ENCODE measurements at regions not wholly inside any gene's neighbourhood (a gene's known extent, or its start where the extent isn't known, plus 50 kb on each side); places are given as distances from the start of the nearest gene placed in this dataset.

DNA sequence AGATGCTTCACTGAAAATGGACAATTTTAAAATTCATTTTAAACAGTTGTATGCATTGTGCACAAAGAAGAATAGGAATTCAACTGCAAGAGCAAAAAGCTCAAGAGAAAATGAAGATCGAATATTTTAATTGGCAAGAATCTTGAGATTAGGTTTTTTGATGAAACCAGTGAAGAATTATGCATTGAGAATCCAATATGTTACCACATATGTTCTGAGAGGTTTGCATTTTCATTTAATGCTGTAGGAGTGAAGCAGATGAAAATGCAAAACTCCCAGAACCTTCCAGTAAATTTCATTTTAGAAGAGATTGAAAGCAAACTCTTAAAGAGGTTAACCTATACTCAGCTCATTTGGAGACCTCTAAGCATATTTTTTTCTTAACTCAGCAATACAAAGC, 298.0 kb downstream of the OLFM3 start:
- DNase-seq (ENCODE audit: low read depth in 2 of 2): no peak

DNA sequence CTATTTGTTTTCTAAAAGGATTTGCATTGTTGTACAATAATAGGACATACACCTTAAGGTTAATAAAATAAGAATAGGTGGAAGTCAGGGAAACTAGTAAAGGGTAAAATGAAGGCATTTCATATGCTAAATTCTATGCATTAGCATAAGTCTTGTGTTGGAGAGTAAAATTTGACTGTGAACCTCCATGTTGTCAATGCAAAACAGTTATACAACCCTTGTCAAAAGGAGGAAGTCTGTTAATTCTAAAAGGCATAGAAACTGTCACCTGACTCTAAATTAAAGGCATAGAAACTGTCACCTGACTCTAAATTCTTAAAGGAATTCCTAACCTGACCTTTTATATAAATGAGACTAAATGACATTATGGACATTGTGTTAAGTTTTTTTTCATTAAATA, 291.8 kb downstream of the OLFM3 start:
- no peak for DNase-seq (ENCODE audit: low read depth in 2 of 2)

DNA sequence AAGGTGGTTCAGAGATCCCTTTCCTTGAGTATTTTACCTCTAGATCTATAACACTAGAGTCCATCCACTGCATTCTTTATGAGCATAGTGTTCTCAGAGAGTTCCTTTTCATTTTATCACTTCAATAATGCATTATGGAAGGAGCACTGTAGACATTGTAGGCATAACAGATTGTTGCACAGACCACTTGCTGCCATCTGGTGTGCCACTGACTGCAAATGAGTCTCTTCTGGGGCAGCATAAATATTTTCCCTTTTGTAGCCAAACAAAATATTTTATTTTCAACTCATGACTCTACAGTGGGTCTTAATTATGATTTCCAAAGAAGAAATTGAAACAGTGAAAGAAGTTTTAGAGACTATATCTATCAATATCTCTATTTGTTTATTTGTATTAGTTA, 290.4 kb downstream of the OLFM3 start:
- no peak for DNase-seq (ENCODE audit: low read depth in 2 of 2)

DNA sequence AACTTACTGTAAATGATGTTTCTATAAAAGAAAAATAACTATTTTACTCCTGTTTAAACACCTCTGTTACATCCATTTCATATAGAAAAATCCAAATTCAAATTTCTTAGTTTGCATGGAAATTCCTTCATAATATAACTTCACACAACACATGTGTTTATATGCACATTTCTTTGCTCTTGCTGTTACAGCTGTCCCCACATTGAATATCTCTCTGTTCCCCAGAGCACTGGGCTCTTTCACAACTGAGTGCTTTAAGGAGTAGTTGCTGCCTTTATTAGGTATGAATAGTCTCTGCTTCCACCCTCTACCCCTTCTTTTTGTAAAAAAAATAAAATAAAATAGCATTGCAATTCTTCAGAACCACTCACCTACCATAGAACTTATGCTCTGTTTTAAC, 287.0 kb downstream of the OLFM3 start:
- no peak for DNase-seq (ENCODE audit: low read depth in 2 of 2)

DNA sequence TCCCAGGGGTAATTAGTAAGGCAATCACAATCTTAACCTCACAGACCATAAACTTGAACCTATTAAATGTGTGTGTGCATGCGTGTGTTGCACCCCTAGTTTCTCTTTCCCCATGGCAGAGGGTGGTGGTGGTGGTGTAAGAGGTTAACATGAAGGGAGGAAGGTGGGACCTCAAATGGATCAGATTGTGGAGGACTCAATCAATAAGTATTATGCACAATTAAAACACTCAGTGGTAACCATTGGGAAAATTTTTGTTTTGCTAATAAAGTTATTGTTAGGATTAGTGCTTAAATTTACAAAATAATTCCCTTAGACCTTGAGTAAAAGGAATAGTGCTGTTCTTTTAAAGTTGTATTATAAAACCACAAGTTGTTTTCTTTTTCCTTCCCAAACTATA, 283.0 kb downstream of the OLFM3 start:
- DNase-seq (ENCODE audit: low read depth in 2 of 2): no peak

DNA sequence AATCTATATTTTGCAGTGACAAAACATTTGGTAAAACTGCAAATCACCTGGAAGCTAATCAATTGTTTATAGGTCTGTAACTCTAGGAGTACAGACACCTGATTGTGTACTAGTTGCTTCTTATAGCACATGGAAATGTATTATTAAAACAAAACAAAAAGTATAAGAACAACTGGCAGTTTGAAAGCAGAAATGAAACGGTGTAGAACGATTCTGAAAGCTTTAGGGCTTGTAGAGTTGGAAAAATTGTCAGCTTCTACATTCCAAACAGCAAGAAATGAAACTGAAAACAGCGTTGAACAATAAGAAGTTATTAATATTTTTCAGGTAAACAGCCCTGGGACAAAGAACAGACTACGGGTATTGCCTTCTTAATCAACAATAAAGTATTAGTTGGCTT, 273.3 kb downstream of the OLFM3 start:
- DNase-seq (ENCODE audit: low read depth in 2 of 2): no peak

DNA sequence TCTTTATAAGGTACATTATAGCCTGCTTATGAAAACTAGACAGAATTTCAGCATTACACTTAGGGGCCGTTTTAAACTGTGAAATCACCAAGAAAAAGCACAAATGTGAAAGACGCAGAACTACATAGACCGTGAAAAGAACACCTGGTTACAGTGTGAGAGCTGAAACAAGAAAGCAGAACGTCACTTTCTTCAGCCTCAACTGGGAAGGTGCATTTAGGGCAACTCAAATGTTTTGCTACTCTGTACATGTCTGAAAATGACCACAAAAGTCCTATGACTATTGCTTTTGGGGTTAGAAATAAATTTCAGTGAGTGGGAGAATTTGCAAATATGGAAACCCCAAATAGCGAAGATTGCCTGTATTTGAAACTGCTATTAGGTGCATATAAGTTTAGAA, 268.7 kb downstream of the OLFM3 start:
- no peak for DNase-seq (ENCODE audit: low read depth in 2 of 2)

DNA sequence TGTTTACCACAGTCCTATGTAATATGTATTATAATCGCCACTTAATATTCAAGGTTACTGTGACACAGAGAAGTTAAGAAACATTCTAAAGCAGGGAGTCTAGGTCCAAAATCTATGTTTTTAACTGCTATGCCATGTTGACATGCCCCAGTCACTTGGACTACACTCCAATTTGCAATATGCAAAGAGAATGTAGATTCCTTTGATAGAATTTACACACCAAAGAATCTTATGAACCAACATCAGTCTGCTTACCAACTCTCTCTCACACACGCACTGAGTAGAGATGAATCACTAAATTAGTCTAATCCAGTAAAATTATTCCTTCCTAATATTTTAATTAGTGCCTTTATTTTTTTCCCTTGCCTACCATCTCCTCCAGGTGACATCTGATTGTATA, 266.2 kb downstream of the OLFM3 start:
- no peak for DNase-seq (ENCODE audit: low read depth in 2 of 2)

DNA sequence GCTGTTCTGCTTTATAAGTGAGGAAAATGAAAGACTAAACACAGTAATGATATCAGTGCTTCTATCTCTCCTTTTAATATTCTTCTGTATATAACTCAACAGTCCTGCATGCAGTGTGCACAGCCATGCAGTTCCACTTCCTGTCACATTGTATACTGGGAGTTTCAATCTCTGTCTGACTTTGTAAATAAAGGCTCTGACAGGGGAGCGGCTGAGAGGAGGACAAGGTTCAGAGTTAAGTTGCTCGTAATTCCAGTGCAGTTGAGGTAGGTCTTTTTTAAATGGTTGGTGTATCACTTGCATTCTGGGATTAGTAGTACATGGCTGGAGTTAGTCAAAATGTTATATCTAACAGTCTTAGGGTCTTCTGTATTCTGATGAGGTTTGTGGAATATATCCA, 264.5 kb downstream of the OLFM3 start:
- no peak for DNase-seq (ENCODE audit: low read depth in 2 of 2)

DNA sequence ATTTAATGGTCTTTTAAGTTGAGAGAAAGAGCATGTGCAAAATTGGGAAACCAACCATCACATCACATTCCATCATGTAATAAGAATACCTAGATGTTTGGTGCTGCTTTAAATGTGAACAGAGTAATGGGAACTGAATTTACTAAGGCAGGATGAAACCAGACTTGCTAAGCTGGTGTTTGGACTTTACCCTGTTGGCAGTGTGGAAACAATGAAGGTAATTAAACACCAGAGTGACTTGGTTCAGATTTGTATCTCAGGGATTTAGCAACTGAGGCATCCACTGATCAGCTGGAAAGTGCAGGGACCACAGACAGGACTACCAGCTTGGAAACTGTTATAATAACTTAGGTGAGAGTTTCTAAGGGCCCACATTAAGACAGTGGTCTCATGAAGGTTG, 263.4 kb downstream of the OLFM3 start:
- no peak for DNase-seq (ENCODE audit: low read depth in 2 of 2)

DNA sequence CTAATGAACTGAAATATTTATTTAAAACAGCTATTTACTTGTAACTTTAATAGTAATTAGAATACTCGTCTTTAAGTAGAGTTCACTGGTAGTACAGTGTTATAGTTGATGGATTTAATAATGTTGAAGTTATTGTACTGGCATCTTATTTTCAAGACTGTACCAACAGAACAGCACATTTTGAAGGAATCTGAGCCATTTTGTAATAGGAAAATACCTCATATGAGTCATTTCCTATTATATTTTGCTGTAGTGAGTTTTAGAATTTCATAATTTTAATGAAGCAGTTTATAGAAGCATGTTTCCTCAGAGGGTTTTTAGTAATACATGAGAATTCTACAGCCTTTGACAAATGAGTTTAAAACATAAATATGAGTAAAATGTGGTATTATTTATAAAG, 258.3 kb downstream of the OLFM3 start:
- DNase-seq (ENCODE audit: low read depth in 2 of 2): no peak

DNA sequence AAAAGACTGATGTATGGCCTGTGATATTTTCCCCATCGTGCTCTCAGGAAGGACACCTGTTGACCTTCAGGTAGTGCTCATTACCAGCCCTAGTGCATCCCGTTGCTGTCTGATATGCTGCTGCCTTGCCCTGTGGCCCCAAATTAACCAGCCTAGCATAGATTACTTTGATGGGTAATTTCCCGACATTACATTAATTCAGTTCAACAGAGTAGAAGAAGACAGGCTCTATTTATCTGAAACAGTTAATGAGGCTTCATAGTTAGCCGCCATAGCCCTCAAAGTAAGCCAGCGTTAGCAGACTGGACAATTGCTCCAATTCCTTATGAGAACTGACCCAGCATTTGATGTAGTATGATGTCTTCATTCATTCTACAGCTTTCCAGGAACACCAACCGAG, 257.6 kb downstream of the OLFM3 start:
- DNase-seq (ENCODE audit: low read depth in 2 of 2): no peak

DNA sequence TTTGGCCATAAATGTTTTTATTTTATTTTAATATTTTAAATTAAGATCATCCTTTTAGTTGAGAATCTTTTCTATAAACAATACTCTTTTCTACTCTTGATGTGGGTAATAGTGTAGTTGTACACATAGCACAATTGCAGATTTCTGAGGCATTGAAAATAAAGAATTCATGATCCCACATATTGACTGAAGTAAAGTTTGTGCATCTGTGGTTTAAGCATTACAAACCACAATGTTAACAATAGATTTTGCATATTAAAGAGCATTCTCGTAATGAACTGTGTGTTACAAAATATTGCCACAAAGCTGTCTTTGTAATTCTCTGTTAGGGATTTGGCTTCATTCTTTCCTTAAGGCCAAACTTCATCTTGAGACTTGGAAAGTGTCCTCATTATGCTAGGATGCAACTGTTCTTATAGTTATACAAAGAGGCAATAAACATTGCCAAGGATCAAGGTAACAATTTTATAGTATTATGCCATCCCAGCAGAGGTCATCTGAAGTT, 256.8 kb downstream of the OLFM3 start:
- no peak for DNase-seq (ENCODE audit: low read depth in 2 of 2)

DNA sequence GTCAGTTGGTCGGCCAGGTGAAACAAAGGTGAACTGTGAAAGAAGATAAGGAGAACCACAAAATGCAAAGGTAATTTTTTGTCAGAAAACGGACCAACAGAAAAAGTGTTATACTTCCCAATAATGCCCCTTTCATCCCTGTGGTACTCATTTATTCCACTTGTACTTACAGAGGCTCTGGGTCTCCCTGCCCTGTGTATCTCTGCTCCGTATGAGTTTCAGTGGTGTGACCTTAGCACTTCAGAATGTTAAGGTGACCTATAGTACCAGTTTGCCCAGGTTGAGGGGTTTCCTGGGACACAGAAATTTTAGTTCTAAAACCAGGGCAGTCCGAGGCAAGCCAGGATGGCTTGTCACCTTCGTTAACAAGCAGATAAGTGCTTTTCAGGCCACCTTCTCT, 254.8 kb downstream of the OLFM3 start:
- DNase-seq (ENCODE audit: low read depth in 2 of 2): no peak

DNA sequence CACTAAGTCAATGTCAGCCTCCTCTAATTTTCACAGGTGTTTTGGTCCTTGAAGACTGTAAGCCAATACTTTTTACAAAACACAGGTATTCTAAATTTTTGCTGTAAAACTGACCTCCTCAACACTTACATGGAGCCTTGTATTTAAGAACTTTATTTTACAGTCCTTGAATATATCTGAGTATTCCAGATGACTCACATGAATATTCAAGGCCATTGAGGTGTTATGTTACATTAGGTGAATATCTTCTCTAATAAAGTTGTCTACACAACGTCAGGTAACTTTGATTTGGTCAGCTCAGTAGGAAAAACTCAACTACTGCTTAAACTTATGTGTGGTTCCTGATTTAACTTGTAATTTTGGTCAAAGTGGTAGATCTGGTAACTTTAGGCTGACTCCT, 254.2 kb downstream of the OLFM3 start:
- no peak for DNase-seq (ENCODE audit: low read depth in 2 of 2)

DNA sequence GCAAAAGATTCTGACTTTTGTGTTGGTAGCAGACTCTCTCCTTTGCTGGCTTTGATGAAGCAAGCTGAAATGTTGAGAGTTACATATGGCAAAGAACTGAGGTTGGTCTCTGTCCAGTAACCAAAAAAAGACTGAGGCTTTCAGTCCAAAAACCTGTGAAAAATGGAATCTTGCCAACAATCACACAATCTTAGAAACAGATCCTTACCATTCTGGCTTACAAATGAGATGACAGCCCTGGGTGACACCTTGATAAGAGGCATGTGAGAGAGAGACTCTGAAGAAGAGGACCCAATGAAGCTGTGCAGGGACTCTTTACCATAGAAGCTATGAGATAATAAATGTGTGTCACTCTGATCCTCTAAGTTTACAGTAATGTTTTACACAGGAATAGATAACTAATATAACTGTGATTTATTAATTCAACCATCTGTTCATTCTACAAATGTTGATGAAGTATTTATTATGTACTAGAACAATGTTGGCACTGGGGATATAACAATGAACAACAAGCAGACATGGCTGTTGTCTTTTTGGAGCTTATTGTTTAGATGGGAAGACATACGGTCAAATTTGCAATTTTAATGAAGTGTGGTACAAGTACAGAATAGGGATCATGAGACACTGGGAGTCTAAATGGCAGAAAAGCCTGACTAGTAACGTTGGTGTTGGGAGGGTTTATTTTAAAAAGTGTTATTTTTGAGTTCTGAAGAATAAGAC, 251.0 kb downstream of the OLFM3 start:
- DNase-seq (ENCODE audit: low read depth in 2 of 2): no peak

DNA sequence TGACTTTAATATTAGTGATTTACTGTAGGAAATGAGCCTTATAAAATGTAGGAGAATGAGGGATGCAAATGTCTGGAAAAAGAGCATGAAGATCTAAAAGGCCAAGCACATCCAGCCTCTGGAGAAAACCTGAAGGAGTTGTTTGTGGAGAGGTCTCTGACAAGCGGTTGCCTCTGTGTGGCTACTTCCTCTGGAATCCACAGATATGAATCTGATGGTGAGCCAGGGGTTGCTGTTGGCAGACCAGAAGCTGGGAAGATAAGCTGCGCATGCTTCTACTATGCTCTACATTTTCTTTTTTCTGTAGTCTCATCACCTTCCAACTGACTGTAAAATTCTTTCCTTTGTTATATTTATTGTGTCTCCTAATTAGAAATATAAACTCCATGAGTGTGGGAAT, 248.6 kb downstream of the OLFM3 start:
- DNase-seq (ENCODE audit: low read depth in 2 of 2): no peak
